ENCODE measurements at regions not wholly inside any gene's neighbourhood (a gene's known extent, or its start where the extent isn't known, plus 50 kb on each side); places are given as distances from the start of the nearest gene placed in this dataset.

DNA sequence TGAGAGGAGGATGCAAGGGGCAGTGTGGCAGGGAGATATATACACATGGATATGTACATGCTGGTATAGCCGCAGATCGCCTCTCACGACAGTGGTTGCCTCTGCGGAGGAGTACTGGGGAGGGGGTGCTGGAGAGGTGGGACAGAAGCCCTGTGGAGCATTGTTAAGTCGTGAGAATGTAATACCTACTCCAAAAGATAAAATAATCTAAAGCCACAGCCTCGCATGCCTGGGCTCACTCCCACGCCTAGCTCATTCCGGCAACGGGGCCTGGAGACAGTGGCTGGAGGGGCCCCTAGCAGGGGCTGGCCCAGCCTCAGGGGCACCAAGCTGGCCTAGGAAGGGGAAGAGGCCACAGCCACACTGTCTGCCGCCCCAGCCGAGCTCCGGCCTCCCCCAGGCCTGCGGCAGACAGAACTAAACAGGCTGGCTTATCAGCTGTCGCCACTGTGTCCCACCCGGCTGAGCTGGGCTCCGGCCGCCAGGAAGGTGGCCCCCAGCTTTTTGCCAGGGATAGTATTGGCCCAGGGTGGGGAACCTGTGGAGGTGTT is 65.1 kb upstream of the LCTL start (continued):
- TF ChIP-seq, protein P1, sequence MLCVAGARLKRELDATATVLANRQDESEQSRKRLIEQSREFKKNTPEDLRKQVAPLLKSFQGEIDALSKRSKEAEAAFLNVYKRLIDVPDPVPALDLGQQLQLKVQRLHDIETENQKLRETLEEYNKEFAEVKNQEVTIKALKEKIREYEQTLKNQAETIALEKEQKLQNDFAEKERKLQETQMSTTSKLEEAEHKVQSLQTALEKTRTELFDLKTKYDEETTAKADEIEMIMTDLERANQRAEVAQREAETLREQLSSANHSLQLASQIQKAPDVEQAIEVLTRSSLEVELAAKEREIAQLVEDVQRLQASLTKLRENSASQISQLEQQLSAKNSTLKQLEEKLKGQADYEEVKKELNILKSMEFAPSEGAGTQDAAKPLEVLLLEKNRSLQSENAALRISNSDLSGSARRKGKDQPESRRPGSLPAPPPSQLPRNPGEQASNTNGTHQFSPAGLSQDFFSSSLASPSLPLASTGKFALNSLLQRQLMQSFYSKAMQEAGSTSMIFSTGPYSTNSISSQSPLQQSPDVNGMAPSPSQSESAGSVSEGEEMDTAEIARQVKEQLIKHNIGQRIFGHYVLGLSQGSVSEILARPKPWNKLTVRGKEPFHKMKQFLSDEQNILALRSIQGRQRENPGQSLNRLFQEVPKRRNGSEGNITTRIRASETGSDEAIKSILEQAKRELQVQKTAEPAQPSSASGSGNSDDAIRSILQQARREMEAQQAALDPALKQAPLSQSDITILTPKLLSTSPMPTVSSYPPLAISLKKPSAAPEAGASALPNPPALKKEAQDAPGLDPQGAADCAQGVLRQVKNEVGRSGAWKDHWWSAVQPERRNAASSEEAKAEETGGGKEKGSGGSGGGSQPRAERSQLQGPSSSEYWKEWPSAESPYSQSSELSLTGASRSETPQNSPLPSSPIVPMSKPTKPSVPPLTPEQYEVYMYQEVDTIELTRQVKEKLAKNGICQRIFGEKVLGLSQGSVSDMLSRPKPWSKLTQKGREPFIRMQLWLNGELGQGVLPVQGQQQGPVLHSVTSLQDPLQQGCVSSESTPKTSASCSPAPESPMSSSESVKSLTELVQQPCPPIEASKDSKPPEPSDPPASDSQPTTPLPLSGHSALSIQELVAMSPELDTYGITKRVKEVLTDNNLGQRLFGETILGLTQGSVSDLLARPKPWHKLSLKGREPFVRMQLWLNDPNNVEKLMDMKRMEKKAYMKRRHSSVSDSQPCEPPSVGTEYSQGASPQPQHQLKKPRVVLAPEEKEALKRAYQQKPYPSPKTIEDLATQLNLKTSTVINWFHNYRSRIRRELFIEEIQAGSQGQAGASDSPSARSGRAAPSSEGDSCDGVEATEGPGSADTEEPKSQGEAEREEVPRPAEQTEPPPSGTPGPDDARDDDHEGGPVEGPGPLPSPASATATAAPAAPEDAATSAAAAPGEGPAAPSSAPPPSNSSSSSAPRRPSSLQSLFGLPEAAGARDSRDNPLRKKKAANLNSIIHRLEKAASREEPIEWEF (CRISPR knock-in tag; IDR thresholded peaks at IDR 0.05), result 0 out of 2 replicates have a peak, but pooled peaks have one; percentile 42
- TF ChIP-seq RB1 (IDR thresholded peaks at IDR 0.05; ENCODE audit: low read depth) (no peak), TSC22D4 (tag; IDR thresholded peaks at IDR 0.05) (no peak), HDAC3 (IDR thresholded peaks at IDR 0.05; ENCODE audit: borderline replicate concordance, partially characterized antibody) (peak; percentile 88), ZNF644 (tag; IDR thresholded peaks at IDR 0.05; ENCODE audit: low read depth) (no peak), POLR3A (IDR thresholded peaks at IDR 0.05; ENCODE audit: borderline replicate concordance, extremely low read depth, insufficient read depth, insufficient read length) (no peak), ILK (tag; IDR thresholded peaks at IDR 0.05; ENCODE audit: borderline replicate concordance, low read depth) (no peak), ZFP36 (IDR thresholded peaks at IDR 0.05; ENCODE audit: low read depth, low read length, partially characterized antibody) (no peak)
- TF ChIP-seq, protein P2, sequence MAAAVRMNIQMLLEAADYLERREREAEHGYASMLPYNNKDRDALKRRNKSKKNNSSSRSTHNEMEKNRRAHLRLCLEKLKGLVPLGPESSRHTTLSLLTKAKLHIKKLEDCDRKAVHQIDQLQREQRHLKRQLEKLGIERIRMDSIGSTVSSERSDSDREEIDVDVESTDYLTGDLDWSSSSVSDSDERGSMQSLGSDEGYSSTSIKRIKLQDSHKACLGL (CRISPR knock-in tag; IDR thresholded peaks at IDR 0.05; ENCODE audit: borderline replicate concordance, poor library complexity, severe bottlenecking), result no peak
- TF ChIP-seq, protein P3, sequence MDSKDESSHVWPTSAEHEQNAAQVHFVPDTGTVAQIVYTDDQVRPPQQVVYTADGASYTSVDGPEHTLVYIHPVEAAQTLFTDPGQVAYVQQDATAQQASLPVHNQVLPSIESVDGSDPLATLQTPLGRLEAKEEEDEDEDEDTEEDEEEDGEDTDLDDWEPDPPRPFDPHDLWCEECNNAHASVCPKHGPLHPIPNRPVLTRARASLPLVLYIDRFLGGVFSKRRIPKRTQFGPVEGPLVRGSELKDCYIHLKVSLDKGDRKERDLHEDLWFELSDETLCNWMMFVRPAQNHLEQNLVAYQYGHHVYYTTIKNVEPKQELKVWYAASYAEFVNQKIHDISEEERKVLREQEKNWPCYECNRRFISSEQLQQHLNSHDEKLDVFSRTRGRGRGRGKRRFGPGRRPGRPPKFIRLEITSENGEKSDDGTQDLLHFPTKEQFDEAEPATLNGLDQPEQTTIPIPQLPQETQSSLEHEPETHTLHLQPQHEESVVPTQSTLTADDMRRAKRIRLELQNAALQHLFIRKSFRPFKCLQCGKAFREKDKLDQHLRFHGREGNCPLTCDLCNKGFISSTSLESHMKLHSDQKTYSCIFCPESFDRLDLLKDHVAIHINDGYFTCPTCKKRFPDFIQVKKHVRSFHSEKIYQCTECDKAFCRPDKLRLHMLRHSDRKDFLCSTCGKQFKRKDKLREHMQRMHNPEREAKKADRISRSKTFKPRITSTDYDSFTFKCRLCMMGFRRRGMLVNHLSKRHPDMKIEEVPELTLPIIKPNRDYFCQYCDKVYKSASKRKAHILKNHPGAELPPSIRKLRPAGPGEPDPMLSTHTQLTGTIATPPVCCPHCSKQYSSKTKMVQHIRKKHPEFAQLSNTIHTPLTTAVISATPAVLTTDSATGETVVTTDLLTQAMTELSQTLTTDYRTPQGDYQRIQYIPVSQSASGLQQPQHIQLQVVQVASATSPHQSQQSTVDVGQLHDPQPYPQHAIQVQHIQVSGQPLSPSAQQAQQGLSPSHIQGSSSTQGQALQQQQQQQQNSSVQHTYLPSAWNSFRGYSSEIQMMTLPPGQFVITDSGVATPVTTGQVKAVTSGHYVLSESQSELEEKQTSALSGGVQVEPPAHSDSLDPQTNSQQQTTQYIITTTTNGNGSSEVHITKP (IDR thresholded peaks at IDR 0.05; ENCODE audit: partially characterized antibody), result peak; percentile 67
- TF ChIP-seq, protein P4, sequence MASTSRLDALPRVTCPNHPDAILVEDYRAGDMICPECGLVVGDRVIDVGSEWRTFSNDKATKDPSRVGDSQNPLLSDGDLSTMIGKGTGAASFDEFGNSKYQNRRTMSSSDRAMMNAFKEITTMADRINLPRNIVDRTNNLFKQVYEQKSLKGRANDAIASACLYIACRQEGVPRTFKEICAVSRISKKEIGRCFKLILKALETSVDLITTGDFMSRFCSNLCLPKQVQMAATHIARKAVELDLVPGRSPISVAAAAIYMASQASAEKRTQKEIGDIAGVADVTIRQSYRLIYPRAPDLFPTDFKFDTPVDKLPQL (IDR thresholded peaks at IDR 0.05; ENCODE audit: extremely low read depth, insufficient read length), result no peak
- TF ChIP-seq, protein P5, sequence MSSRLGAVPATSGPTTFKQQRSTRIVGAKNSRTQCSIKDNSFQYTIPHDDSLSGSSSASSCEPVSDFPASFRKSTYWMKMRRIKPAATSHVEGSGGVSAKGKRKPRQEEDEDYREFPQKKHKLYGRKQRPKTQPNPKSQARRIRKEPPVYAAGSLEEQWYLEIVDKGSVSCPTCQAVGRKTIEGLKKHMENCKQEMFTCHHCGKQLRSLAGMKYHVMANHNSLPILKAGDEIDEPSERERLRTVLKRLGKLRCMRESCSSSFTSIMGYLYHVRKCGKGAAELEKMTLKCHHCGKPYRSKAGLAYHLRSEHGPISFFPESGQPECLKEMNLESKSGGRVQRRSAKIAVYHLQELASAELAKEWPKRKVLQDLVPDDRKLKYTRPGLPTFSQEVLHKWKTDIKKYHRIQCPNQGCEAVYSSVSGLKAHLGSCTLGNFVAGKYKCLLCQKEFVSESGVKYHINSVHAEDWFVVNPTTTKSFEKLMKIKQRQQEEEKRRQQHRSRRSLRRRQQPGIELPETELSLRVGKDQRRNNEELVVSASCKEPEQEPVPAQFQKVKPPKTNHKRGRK (tag; IDR thresholded peaks at IDR 0.05), result no peak

All from K562 (cell line).